Fibroblast of lung (primary cell): ENCODE measurements at regions not wholly inside any gene's neighbourhood (a gene's known extent, or its start where the extent isn't known, plus 50 kb on each side); places are given as distances from the start of the nearest gene placed in this dataset.

Source experiments
- EZH2 ChIP-seq: IDR thresholded peaks from 2 replicates; pipeline ENCODE4 v1.5.1; 2012; ENCODE audit warnings: low read length, control low read depth, mild to moderate bottlenecking; ENCODE audit errors: missing control alignments
- TF ChIP-seq, protein P1 (sequence below), 2 donors: IDR thresholded peaks in 1 of 2; conservative IDR thresholded peaks in 1 of 2; 1 replicate in 1 of 2; 2 replicates in 1 of 2; pipeline ENCODE4 v1.5.1; 2011 to 2012; ENCODE audit warnings: low read length in 2 of 2, control low read depth in 1 of 2, inconsistent platforms in 1 of 2, low read depth in 1 of 2, mild to moderate bottlenecking in 1 of 2

DNA sequence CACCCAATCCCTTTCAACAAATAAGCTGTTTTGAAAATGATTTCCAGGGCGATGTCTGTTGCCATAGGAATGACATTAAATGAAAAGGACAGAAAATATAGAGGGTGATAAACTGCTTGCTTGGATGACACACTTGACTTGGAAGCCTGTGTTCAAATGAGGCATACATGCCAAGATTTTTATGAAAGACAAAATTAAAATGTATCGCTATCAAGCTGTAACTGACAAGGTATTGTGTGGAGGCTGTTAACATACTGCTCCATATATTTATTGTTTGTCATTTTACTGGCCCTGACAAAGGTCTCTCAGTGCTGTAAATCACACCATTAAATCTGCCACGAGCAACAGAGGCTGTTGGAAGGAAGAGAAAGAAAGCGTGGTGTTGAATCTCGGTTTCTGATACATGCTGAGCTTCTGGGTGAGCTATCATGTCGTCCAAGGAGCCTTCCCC, 456.2 kb upstream of the SALL1 start:
- TF ChIP-seq, protein P1, sequence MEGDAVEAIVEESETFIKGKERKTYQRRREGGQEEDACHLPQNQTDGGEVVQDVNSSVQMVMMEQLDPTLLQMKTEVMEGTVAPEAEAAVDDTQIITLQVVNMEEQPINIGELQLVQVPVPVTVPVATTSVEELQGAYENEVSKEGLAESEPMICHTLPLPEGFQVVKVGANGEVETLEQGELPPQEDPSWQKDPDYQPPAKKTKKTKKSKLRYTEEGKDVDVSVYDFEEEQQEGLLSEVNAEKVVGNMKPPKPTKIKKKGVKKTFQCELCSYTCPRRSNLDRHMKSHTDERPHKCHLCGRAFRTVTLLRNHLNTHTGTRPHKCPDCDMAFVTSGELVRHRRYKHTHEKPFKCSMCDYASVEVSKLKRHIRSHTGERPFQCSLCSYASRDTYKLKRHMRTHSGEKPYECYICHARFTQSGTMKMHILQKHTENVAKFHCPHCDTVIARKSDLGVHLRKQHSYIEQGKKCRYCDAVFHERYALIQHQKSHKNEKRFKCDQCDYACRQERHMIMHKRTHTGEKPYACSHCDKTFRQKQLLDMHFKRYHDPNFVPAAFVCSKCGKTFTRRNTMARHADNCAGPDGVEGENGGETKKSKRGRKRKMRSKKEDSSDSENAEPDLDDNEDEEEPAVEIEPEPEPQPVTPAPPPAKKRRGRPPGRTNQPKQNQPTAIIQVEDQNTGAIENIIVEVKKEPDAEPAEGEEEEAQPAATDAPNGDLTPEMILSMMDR (conservative IDR thresholded peaks at IDR 0.05 in 1 of 2, IDR thresholded peaks at IDR 0.05 in 1 of 2; ENCODE audit: low read depth in 1 of 2, low read length in 2 of 2), result no peak
- TF ChIP-seq EZH2, result no peak
